ENCODE measurements at regions not wholly inside any gene's neighbourhood (a gene's known extent, or its start where the extent isn't known, plus 50 kb on each side); places are given as distances from the start of the nearest gene placed in this dataset.

- no peak for DNase-seq
These were observed 606.4 kb downstream of the TNS3 start for GRCh38 chr7:46975493-46975892.

- no peak for DNase-seq
These were observed 609.7 kb downstream of the TNS3 start for GRCh38 chr7:46972205-46972604.

GRCh38 chr7:46970476-46970875 is 611.4 kb downstream of the TNS3 start:
- no peak for DNase-seq

- DNase-seq: no peak
These were observed 611.8 kb downstream of the TNS3 start for GRCh38 chr7:46970131-46970430.

GRCh38 chr7:46969303-46970130 is 612.4 kb downstream of the TNS3 start:
- no peak for DNase-seq

GRCh38 chr7:46968003-46968402 is 613.9 kb downstream of the TNS3 start:
- no peak for DNase-seq

- DNase-seq: no peak
These were observed 618.2 kb downstream of the TNS3 start for GRCh38 chr7:46963719-46964118.

GRCh38 chr7:46960970-46961369 is 620.9 kb downstream of the TNS3 start:
- DNase-seq: no peak

GRCh38 chr7:46957195-46957594 is 624.7 kb downstream of the TNS3 start:
- DNase-seq: no peak

- DNase-seq: no peak
These were observed 626.4 kb downstream of the TNS3 start for GRCh38 chr7:46955531-46955930.

GRCh38 chr7:46954181-46954580 is 627.7 kb downstream of the TNS3 start:
- DNase-seq: no peak

GRCh38 chr7:46953008-46953407 is 628.9 kb downstream of the TNS3 start:
- no peak for DNase-seq

GRCh38 chr7:46949270-46949931 is 632.5 kb downstream of the TNS3 start:
- DNase-seq: no peak

GRCh38 chr7:46948716-46949115 is 633.2 kb downstream of the TNS3 start:
- no peak for DNase-seq

- no peak for DNase-seq
These were observed 636.6 kb downstream of the TNS3 start for GRCh38 chr7:46945328-46945727.

- DNase-seq: no peak
These were observed 637.9 kb downstream of the TNS3 start for GRCh38 chr7:46943996-46944395.

- DNase-seq: no peak
These were observed 639.3 kb downstream of the TNS3 start for GRCh38 chr7:46942574-46942973.

GRCh38 chr7:46940178-46940577 is 641.7 kb downstream of the TNS3 start:
- DNase-seq: no peak

GRCh38 chr7:46939558-46939957 is 642.4 kb downstream of the TNS3 start:
- DNase-seq: no peak

- no peak for DNase-seq
These were observed 642.8 kb downstream of the TNS3 start for GRCh38 chr7:46939089-46939488.

GRCh38 chr7:46937826-46938225 is 644.1 kb downstream of the TNS3 start:
- DNase-seq: no peak

GRCh38 chr7:46934198-46934825 is 647.6 kb downstream of the TNS3 start:
- DNase-seq: no peak

- DNase-seq: no peak
These were observed 648.3 kb downstream of the TNS3 start for GRCh38 chr7:46933596-46933995.
